Germinal center (tissue), 1 donor: ENCODE measurements at regions not wholly inside any gene's neighbourhood (a gene's known extent, or its start where the extent isn't known, plus 50 kb on each side); places are given as distances from the start of the nearest gene placed in this dataset.

ENCODE experiments used
- DNase-seq: peaks from one replicate; pipeline ENCODE4 v3.0.0; 2012; ENCODE audit warnings: mixed read lengths, low spot score

DNA sequence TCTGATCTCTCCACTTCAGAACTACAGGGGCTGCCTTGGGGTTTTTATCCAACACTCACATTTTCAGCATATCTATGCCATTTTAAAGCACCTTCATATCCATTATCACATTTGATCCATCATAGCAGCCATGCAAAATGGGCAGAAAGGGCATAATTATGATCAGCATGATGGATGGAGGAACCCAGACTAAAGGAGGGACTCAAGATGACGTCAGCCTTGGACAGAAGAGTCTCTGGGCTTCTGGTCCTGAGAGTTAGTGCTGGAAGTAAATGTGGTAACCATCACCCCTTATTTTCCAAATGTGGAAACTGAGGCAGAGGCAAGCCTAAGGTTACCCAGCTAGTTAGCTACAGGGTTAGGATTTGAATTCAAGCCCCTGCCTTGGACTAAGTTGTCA is 273.1 kb downstream of the DRD1 start:
- DNase-seq: no peak

DNA sequence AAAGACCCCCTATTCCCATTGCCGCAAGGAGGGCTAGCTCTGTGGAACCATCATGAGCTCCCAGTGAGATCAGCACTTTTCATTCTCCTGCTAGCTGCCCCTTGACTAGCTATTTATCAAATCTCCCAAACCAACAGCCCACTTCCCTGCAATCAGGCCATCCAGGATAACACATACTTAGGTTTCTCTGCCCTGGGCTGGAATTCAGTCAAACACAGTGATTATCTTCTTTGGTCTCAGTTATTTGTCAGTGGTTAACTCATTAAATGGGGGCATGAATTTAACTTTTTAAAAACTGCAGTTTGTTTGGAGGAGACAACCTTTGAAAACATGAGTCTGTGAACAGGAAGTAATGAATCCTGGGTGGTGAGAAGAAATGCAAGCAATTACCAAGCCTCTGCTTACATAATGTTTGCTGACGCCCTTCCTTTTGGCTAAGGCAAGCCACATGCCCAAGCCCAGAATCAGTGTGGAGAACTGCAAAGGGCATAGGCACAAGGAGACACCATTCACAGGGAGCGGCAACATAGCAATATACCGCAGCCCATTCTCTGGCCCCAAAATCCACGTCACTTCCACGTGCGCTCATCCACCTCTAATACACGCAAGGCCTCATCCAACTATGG is 275.0 kb downstream of the DRD1 start:
- no peak for DNase-seq

DNA sequence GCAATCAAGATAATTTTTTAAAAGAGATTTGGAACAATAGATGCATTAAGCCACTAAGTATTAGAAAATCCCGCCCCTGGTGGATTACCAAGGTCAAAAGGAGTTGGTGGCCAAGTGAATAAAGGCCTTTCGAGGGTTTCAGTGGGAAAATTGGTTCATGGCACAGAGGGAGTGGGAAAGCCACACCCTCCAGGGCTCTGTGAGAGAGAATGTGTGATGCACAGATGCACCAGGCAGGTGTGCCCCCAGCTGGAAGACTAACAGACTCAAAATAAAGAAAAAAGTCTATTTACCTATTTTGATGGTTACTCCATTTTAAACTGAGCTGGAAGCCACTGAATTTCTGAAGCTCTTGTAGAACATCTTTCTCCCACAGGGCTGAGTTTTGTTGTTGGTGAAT is 278.0 kb downstream of the DRD1 start:
- no peak for DNase-seq

DNA sequence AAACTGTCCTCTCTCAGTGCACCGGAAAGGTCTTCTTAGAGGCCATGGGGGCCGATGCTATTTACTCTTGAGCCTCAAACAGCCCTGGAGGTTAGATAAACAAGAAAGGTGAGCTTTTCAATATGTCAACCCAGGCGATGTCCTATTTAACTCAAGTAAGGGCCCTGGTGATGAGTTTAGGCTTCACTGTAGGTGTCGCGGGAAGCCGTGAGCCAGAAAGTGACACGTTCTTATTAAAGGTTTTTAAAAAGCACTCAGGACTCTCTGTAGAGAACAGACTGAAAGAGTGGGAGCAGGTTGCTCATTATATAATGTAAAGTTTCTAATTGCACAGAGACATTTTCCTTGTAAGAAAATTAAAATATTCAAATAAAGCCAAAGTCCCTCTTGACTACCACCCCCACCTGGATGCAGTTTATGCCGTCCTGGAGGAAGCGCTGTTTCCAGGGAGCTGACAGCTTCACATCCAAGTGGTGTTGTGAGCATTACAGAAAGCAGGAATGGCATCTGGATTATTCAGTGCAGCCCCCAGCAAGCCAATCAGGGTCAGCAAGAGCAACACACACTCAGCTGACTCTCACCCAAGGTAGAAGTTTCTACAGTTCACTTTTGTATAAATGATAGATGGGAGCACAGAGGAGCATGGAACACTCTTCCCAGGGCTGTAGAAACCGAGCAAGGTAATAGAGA is 280.3 kb downstream of the DRD1 start:
- DNase-seq: no peak

DNA sequence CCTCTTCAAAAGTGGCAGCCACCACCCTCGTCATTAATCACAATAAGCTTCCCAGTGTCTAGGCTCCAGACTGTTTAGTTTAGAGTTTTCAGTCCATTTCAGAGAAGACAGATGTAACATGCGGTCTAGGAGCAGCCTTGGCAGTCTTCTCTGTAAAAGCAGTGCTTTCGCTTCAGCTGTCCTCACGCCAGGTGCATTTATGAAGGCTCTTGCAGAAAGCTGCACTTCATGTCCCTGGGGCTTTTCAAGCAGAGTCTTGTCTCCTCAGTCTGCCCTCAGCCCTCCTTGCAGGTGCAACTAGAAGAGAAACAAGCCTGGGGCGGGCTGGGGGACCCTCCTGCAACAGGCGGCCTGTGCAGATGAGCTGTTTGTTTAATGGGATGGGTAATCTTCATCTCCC is 281.9 kb downstream of the DRD1 start:
- DNase-seq: no peak

DNA sequence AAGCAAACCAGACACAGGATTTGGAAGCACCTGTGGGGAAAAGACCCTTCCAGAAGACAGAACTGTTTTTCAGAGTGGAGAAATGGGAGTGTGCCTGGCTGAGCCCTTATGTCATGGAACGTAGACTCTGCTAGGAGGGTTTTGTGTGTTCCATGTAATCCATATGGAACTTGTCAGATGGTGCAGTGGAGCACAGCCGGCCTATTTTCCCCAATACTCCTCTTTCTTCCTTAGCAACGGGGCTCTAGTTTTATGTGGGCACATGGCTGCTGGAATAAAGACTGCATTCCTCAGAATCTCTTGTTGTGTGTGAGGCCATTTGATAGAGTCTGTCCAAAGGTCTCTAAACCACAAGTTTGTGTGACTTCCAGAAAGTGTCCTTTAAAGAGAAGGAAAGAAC is 284.0 kb downstream of the DRD1 start:
- DNase-seq: no peak

DNA sequence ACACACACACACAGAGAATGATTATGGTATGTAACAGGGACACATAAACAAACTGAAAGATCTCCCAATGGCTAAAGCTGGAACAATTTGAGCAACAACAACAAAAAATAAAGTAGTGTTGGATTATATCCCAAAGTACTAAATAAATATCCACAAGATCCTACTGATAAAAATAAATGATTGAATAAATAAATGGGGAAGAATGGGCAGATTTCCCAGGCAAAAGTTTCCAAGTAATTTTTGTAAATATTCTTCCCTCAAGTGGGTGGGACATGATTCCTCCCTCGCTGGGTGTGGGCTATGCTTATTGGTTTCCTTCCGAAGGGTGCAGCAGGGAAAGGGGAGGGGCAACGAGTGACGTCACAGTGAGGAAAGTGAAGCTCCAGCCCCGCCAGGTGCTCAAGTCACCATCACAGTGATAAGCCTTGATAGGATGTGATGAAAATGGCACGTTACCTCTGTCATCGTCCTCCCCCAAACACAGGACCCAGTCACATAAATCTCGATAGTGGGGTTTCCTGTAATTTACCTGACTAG is 295.3 kb downstream of the DRD1 start:
- no peak for DNase-seq

DNA sequence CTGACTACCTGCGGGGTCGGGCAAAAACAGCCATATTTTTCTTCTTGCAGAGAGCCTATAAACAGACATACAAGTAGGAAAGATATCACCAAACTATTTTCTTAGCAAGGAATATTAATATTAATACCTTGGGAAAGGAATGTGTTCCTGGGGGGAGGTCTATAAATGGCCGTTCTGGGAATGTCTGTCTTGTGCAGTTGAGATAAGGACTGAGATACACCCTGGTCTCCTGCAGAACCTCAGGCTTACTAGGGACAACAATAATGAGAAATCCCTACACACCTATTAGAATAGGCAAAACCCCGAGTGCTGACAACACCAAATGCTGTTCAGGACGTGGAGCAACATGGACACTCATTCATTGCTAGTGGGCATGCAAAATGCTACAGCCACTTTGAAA is 297.2 kb downstream of the DRD1 start:
- DNase-seq: no peak

DNA sequence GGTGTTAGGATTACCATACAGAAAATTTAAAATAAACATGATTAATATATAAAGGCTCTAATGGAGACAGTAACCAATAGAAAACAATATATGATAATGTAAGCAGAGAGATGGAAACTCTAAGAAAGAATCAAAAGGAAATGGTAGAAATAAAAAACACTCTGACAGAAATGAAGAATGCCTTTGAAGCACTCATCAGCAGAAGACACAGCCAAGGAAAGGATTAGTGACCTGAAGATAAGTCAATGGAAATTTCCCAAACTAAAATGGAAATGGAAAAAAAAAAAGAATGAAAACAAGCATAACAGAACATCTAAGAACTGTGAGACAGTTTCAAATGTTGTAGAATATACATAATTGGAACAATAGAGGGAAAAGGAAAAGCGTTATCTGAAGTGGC is 302.6 kb downstream of the DRD1 start:
- no peak for DNase-seq

DNA sequence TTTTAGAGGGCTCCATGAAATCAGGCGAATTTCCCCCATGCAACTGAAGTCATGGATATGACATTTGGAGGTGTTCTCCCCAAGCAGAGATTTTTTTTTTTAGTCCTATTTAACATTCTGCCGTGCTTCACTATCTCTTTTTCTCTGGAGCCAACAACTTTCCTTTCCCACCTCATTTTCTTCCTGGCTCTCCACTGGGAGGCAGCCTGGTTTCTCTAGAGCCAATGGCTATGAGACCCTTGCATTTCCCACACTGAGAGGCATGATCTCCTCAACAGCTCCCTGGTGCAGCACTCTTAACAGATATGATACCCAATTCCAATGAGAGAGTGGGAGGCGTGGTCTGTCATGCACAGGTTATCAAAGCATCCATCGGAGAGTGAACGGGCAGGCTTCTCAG is 310.8 kb downstream of the DRD1 start:
- no peak for DNase-seq

DNA sequence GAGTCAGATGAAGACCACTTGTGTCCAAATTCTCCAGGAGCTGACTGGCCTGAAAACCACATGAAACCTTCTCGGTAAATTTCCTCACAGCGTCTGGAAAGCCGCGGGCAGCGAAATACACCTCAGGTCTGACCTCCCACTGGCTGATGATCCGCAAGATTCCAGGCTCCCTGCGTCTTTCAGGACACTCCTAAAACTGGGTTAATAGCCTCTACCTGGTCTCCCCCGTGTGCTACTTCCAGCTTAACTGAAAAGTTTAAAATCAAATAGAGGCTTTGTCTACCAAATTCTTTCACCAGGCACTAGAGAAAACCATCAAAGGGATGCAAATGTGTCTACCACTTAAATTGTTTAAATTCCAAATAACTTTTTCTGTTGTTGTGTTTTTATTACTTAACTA is 312.6 kb downstream of the DRD1 start:
- DNase-seq: no peak

DNA sequence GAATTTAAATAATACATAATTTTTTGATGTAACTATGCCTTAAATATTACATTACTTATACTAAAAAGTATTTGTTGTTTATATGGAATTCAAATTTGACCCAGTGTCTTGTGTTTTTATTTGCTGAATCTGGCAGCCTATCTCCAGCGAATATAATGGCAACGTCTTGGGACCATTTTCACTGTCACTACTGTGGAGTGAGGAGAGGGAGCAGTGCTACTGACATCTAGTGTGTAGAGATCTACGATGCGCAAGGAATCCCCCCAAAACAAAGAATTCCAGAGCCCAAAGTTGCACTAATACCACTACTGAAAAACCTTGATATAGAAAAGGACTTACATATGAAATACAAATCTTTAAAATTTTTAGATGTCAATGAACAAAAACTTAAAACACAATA is 314.4 kb downstream of the DRD1 start:
- no peak for DNase-seq

DNA sequence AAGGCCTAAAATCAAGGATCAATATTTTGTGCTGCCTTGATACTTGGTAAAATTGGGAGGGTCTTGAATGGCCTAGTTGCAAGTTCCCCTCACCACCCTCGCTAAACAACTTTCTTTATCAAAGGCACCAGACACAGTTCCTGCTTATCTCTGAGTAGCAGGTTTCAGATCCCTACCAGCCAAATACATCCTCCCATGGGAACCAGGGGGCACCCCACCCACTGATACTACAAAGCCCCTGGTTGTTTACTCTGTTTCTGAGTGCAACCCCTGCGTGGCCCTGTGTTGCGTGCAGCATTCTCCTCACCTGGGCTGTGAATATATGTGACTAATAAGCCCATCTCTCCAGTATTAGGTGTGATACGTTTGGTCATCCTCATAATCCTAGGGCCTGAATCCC is 314.9 kb downstream of the DRD1 start:
- no peak for DNase-seq

DNA sequence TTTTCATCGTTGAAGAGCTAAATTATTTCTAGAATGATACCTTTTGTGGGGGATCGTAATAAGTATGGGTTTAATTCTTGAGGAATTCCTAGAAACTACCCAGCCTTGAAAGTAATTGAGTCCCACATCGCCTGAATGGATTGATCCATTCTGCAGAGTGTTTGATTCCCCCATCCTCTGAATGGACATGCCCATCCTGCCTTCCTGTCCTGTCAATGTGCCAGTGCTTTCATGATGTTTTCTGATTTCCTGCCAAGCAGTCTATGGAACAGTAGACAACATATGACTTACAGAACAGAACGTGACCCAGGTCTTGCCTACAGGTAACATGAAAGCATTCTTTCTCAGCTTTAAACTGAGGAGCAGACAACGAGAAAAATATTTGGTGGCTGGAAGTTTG is 319.2 kb downstream of the DRD1 start:
- no peak for DNase-seq

DNA sequence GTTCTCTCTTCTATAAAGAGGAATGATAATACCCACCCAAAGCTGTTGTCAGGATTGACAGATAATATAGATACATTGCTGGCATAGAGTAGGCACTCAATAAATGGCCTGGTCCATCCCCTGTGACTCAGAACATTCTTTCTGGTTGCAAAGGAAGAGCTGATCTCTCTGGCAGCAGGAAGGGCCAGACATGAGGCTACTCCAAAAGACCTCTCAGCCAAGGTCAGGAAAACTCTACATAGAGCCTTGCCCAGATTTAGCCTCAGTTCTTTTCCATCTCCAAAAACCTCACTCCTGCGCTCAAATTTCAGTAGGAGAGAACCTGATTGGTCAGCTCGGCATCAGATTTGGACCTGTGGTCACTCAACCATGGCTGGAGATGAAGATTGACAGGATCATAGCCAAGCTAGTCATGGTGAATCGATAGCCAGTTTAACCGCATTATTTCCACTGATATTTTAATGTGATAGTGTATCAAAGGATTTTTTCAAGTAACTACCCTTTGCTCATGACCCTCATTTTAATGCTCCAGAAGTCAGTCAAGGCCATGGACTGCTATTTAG is 319.6 kb downstream of the DRD1 start:
- no peak for DNase-seq

DNA sequence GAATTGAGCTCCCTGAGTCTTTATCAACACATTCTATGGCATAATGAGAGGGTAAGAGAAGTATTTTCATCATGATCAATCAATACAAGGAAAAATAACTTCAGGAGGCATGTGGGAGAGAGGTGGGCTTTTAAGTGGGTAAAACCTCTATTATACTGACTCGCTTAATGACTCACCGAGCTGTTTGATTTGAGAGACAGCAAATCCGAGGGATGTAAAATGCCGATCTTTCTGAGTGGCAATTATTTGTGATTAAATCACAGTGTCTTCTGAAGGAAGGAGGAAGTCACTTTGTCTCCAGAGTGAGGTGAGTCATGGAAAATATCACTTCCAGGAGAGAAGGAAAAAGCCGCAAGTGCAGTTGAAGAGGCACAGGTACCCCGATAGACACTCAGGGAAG is 320.4 kb downstream of the DRD1 start:
- DNase-seq: no peak

DNA sequence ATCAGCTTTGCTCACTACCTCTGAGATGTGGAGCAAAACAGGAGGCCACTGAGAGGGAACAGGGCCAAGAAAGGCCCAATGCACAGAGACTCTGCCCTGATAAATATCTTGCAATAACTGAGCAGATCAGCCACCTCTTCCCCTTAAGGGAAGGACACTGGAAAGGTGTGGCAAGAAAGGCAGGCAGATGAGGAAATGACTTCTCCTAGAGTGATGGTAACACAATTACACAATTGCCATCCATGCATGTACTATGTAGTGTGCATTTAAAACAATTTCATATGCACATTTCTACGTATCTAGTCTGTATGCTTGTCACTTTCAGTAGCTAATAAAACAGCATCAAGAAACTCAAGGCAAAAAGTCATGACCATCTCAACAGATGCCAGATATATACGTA is 322.5 kb downstream of the DRD1 start:
- no peak for DNase-seq

DNA sequence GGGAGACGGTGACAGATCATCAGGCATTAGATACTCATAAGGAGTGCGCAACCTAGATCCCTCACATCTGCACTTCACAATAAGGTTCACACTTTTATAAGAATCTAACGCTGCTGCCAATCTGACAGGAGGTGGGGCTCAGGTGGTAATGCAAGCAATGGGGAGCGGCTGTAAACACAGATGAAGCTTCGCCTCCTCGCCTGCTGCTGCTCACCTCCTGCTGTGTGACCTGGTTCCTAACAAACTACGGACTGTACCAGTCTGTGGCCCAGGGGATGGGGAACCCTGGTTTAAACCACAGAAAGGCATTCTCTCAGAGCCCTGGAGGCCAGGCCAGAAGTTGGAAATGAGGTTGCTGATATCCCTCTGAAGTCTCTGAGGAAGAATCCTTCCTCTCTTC is 323.6 kb downstream of the DRD1 start:
- DNase-seq: no peak

DNA sequence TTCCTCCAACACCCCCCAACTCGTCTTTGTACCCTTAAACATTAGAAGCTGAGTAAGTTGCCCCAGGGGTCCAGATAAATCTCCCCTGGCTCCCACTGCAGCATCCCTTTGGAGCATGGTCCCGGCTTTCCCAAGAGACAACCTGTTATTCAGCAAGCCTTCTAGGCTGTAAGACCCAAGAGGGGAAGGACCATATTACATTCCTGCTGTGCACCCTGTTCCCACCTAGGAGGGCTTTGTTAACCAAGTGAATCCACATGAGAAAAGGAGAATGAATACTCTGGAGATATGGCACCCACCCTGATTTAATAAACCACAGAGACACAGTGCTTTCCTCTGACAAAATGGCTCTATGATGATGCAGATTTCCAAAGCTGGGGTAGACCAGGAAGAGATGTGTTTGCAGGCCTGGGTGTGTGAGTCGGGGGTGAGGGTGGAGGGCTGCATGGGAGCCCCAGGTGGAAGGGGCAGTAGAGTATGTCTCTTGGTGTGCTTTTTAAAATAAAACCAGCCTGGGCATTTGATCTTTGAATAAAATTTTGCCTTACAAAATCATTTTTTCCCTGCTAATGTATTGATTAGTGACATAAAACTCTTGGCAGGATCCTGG is 325.2 kb downstream of the DRD1 start:
- no peak for DNase-seq

DNA sequence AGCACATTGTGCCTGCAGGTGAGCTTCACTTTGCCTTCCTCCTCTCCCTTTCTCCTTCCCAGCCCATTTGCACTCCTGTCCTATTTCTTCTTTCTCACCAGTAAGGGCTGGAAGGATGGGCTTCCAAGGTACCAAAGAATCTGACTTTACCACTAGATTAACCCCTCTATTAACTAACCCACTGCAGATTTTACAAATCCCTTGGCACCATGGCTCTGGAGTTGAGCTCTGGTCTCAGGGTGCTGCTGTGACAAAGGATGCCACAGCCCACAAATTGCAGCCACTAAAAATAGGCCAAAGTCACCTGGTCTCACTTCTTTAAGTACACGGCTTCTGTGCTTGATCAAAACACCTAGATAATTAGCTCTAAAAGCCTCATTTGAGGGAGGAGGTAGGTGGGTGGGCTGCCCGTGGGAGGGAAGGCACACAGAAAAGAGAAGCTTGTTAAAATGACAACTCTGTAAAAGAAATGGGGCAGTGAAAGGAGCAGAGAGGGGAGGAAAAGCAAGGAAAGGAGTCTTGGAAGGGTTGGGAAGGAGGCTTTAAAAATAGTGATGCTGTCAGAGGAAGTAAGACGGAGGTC is 327.4 kb downstream of the DRD1 start:
- no peak for DNase-seq

DNA sequence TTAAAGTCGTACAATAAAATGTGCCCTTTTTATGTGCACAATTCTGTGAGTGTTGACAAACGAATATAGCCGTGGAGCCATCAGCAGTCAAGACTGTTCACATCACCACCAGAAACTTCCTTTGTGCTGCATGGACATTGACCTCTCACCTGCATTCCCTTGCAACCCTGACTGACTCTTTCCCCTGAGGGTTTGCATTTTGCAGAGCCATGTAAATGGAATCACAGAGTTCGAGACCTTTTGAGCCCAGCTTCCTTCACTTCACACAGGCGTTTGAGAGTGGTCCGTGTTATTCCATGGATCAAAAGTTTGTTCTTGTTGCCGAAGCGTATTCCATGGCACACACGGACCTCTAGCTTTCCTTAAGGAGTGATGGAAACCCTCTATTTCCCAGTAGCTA is 328.2 kb downstream of the DRD1 start:
- DNase-seq: no peak

DNA sequence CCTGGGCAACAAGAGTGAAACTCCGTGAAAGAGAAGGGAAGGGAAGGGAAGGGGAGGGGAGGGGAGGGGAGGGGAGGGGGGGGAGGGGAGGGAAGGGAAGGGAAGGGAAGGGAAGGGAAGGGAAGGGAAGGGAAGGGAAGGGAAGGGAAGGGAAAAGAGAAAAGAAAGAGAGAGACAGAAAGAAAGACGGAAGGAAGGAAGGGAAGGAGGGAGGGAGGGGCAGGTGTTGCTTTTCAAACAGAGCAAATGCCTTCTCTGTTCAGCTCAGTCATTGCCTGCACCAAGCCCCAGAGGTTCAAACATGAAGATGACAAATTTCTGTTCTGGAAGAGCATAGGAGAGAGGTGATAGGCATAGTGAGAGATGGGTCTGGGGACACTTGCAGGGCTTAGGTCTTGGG is 330.0 kb downstream of the DRD1 start:
- no peak for DNase-seq
